Loucy (cell line): ENCODE measurements at regions not wholly inside any gene's neighbourhood (a gene's known extent, or its start where the extent isn't known, plus 50 kb on each side); places are given as distances from the start of the nearest gene placed in this dataset.
"Not testable (repeated sequence)": the region's sequence is repeated elsewhere in the genome, so short reads cannot be mapped to it uniquely, and the experiment has no call there.

ENCODE experiments used
- H2AFZ ChIP-seq: fragments of 200-600 bp; sonication (generic); 2 replicates; pipeline ENCODE4 v1.6.0; 2016; ENCODE audit warnings: antibody characterized with exemption, mild to moderate bottlenecking, low read length, moderate library complexity
- H3F3A ChIP-seq: fragments of 200-600 bp; 2 replicates; pipeline ENCODE4 v1.6.0; 2016; ENCODE audit warnings: antibody characterized with exemption, low read depth, mild to moderate bottlenecking
- H3K27me3 ChIP-seq: fragments of 200-600 bp; sonication (generic); 2 replicates; pipeline ENCODE4 v1.6.1; 2014; ENCODE audit warnings: low read length, mild to moderate bottlenecking; ENCODE audit not compliant: insufficient read depth, poor library complexity, severe bottlenecking
- H3K36me3 ChIP-seq: fragments of 200-600 bp; sonication (generic); 2 replicates; pipeline ENCODE4 v1.6.1; 2016; ENCODE audit warnings: low read length; ENCODE audit not compliant: insufficient read depth
- H3K4me1 ChIP-seq: fragments of 200-600 bp; sonication (generic); 2 replicates; pipeline ENCODE4 v1.5.1; 2014; ENCODE audit warnings: low read length, mild to moderate bottlenecking; ENCODE audit not compliant: insufficient read depth, poor library complexity, severe bottlenecking
- H3K4me2 ChIP-seq: fragments of 200-600 bp; sonication (generic); 2 replicates; pipeline ENCODE4 v1.6.0; 2014; ENCODE audit warnings: antibody characterized with exemption, low read length, low read depth, mild to moderate bottlenecking; ENCODE audit not compliant: poor library complexity, severe bottlenecking
- H3K4me3 ChIP-seq: fragments of 200-600 bp; sonication (generic); 2 replicates; pipeline ENCODE4 v1.5.1; 2014; ENCODE audit warnings: low read length, mild to moderate bottlenecking, mixed read lengths; ENCODE audit not compliant: poor library complexity, severe bottlenecking
- H3K79me2 ChIP-seq: fragments of 200-600 bp; sonication (generic); 2 replicates; pipeline ENCODE4 v1.6.1; 2014; ENCODE audit warnings: low read length; ENCODE audit not compliant: insufficient read depth
- H3K9ac ChIP-seq: fragments of 200-600 bp; sonication (generic); 2 replicates; pipeline ENCODE4 v1.6.0; 2014; ENCODE audit warnings: mild to moderate bottlenecking, low read depth, low read length, moderate library complexity; ENCODE audit not compliant: poor library complexity, severe bottlenecking
- H3K9me2 ChIP-seq: fragments of 200-600 bp; sonication (generic); replicated peaks from 2 replicates; pipeline ENCODE4 v1.6.1; 2016; ENCODE audit warnings: low read depth, low read length, mixed read lengths
- H3K9me3 ChIP-seq: fragments of 200-600 bp; sonication (generic); 2 replicates; pipeline ENCODE4 v1.6.1; 2014; ENCODE audit warnings: mild to moderate bottlenecking, antibody characterized with exemption, low read length, low read depth; ENCODE audit not compliant: insufficient read depth
- H4K20me1 ChIP-seq: fragments of 200-600 bp; sonication (generic); 2 replicates; pipeline ENCODE4 v1.6.0; 2014; ENCODE audit warnings: antibody characterized with exemption, low read length, mild to moderate bottlenecking; ENCODE audit not compliant: insufficient read depth, poor library complexity, severe bottlenecking
- EZH2phosphoT487 ChIP-seq: fragments of 200-600 bp; IDR thresholded peaks from 2 replicates; pipeline ENCODE4 v1.6.1; 2018; ENCODE audit warnings: antibody characterized with exemption, mild to moderate bottlenecking, moderate library complexity, borderline replicate concordance
- TF ChIP-seq, protein P1 (sequence below): fragments of 200-600 bp; sonication (generic); conservative IDR thresholded peaks from 2 replicates; pipeline ENCODE4 v1.5.1; 2014; ENCODE audit warnings: mild to moderate bottlenecking, antibody characterized with exemption, low read length

DNA sequence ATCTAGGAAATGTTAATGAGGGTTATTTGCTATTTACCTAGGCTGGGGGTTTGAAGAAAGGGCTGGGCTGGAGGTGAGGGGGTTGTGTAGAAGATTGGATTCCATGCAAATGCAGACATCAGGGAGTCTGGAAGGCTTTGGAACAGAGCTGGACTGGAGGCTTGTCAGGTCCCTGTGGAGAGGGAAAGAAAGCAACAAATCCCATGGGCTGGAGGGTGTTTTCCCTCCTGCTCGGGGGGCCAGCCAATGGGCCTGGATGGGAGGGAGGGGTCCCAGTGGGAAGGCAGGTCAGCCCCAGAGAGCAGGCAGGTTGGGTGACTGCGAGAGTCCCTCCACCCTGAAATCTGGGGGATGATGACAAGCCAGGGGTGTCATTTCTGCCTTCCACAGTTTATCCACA, 431.8 kb downstream of the RPS24 start:
- Histone ChIP-seq H3K9me2 (no peaks in the 10 kb centered on the region), H3K36me3 (no peaks in the 10 kb centered on the region), H3K79me2 (no peaks in the 10 kb centered on the region), H4K20me1 (no peaks in the 10 kb centered on the region), H3K9ac (no peak overlapping the region), H3K4me1 (peaks cover 18% of the 10 kb centered on the region), H3K27me3 (no peaks in the 10 kb centered on the region), H3F3A (no peaks in the 10 kb centered on the region), H3K4me3 (no peak overlapping the region), H2AFZ (no peak overlapping the region), H3K9me3 (no peaks in the 10 kb centered on the region), H3K4me2 (no peak overlapping the region)
- no peak for TF ChIP-seq EZH2phosphoT487
- TF ChIP-seq, protein P1, sequence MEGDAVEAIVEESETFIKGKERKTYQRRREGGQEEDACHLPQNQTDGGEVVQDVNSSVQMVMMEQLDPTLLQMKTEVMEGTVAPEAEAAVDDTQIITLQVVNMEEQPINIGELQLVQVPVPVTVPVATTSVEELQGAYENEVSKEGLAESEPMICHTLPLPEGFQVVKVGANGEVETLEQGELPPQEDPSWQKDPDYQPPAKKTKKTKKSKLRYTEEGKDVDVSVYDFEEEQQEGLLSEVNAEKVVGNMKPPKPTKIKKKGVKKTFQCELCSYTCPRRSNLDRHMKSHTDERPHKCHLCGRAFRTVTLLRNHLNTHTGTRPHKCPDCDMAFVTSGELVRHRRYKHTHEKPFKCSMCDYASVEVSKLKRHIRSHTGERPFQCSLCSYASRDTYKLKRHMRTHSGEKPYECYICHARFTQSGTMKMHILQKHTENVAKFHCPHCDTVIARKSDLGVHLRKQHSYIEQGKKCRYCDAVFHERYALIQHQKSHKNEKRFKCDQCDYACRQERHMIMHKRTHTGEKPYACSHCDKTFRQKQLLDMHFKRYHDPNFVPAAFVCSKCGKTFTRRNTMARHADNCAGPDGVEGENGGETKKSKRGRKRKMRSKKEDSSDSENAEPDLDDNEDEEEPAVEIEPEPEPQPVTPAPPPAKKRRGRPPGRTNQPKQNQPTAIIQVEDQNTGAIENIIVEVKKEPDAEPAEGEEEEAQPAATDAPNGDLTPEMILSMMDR, result no peak

GRCh38 chr10:78467496-78468106, 433.9 kb downstream of the RPS24 start:
- TF ChIP-seq, protein P1, result no peak
- no peak for TF ChIP-seq EZH2phosphoT487
- Histone ChIP-seq H3K4me2 (no peak overlapping the region), H3K79me2 (no peaks in the 10 kb centered on the region), H3K9ac (no peak overlapping the region), H3K9me2 (no peaks in the 10 kb centered on the region), H3K9me3 (no peaks in the 10 kb centered on the region), H3F3A (no peaks in the 10 kb centered on the region), H3K4me1 (peaks cover 29% of the 10 kb centered on the region), H2AFZ (no peak overlapping the region), H3K4me3 (no peak overlapping the region), H3K36me3 (no peaks in the 10 kb centered on the region), H3K27me3 (no peaks in the 10 kb centered on the region), H4K20me1 (no peaks in the 10 kb centered on the region)

DNA sequence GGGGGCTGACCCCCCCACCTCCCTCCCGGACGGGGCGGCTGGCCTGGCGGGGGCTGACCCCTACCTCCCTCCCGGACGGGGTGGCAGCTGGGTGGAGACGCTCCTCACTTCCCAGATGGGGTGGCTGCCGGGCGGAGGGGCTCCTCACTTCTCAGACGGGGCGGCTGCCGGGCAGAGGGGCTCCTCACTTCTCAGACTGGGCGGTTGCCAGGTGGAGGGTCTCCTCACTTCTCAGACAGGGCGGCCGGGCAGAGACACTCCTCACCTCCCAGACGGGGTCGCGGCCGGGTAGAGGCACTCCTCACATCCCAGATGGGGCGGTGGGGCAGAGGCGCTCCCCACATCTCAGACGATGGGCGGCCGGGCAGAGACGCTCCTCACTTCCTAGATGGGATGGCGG, 435.1 kb downstream of the RPS24 start:
- H3K9me3 ChIP-seq, H3K4me2 ChIP-seq, H4K20me1 ChIP-seq, H3K9ac ChIP-seq, H2AFZ ChIP-seq, H3K9me2 ChIP-seq, H3K79me2 ChIP-seq, H3K36me3 ChIP-seq, H3F3A ChIP-seq, H3K27me3 ChIP-seq, H3K4me3 ChIP-seq: not testable (repeated sequence)
- H3K4me1 ChIP-seq, result peaks cover 23% of the 10 kb centered on the region
